BE2C (cell line): ENCODE measurements at regions not wholly inside any gene's neighbourhood (a gene's known extent, or its start where the extent isn't known, plus 50 kb on each side); places are given as distances from the start of the nearest gene placed in this dataset.

Source experiments
- DNase-seq: peaks from one replicate; pipeline ENCODE4 v3.0.0-alpha.2; 2020
- H3K27me3 ChIP-seq: fragments of 250-450 bp; sonication (Bioruptor Pico); 2 replicates; pipeline ENCODE4 v1.5.1; 2020; ENCODE audit warnings: mild to moderate bottlenecking
- H3K36me3 ChIP-seq: fragments of 250-450 bp; sonication (Bioruptor Pico); 2 replicates; pipeline ENCODE4 v1.5.1; 2020; ENCODE audit warnings: mild to moderate bottlenecking
- H3K4me1 ChIP-seq: fragments of 250-450 bp; sonication (Bioruptor Pico); 2 replicates; pipeline ENCODE4 v1.5.1; 2020
- H3K4me3 ChIP-seq: 2 replicates; pipeline ENCODE4 v1.5.1; 2011; ENCODE audit warnings: low read depth, low read length
- H3K9me3 ChIP-seq: fragments of 250-450 bp; sonication (Bioruptor Pico); 2 replicates; pipeline ENCODE4 v1.5.1; 2020
- TF ChIP-seq, protein P1 (sequence below): IDR thresholded peaks from 2 replicates; pipeline ENCODE4 v1.5.1; 2012; ENCODE audit warnings: mild to moderate bottlenecking, low read depth, low read length

DNA sequence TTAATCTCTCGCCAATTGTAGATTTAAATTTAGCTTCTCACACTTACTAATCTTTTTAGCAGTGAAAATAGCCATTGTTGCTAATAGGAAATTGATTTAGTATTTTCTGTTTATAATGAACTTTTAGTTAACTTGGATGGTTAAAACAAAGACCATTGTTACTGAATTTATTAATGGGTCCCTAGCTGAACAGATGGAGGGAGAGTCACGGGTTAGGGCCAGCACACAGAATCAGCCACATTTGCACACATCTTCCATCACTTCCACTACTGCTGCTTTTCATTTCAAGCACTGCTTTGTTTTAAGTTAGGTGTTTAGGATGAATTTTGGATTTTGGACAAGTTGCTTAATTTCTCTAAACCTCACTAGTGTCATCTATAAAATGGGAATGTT lies 125.9 kb upstream of the ADAMTSL1 start:
- no peaks in the 10 kb centered on the region for H3K36me3 ChIP-seq
- no peaks in the 10 kb centered on the region for H3K27me3 ChIP-seq
- no peaks in the 10 kb centered on the region for H3K4me1 ChIP-seq
- no peak overlapping the region for H3K4me3 ChIP-seq
- DNase-seq: no peak
- H3K9me3 ChIP-seq: no peaks in the 10 kb centered on the region
- TF ChIP-seq, protein P1, sequence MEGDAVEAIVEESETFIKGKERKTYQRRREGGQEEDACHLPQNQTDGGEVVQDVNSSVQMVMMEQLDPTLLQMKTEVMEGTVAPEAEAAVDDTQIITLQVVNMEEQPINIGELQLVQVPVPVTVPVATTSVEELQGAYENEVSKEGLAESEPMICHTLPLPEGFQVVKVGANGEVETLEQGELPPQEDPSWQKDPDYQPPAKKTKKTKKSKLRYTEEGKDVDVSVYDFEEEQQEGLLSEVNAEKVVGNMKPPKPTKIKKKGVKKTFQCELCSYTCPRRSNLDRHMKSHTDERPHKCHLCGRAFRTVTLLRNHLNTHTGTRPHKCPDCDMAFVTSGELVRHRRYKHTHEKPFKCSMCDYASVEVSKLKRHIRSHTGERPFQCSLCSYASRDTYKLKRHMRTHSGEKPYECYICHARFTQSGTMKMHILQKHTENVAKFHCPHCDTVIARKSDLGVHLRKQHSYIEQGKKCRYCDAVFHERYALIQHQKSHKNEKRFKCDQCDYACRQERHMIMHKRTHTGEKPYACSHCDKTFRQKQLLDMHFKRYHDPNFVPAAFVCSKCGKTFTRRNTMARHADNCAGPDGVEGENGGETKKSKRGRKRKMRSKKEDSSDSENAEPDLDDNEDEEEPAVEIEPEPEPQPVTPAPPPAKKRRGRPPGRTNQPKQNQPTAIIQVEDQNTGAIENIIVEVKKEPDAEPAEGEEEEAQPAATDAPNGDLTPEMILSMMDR: no peak

DNA sequence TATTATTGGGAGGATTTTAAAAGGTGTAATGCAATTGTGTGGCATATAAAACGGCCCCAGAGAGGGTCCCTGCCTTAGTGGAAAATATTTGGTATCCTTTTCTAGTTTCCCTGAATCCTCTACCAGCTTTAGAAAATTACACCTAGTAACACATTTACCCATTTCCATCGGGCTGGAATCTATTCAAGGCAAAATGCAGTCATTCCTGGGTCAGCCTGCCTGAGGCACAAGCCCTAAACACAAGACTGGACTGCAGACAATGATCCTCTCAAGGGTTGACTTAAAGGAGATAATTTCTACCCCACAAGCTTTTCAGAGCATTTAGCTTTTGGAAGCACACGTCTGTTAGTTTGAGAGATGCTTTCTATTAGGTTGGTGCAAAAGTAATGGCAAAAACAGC lies 124.4 kb upstream of the ADAMTSL1 start:
- H3K36me3 ChIP-seq: no peaks in the 10 kb centered on the region
- DNase-seq: no peak
- H3K4me1 ChIP-seq: no peaks in the 10 kb centered on the region
- H3K9me3 ChIP-seq: no peaks in the 10 kb centered on the region
- H3K27me3 ChIP-seq: no peaks in the 10 kb centered on the region
- no peak overlapping the region for H3K4me3 ChIP-seq
- TF ChIP-seq, protein P1: no peak

DNA sequence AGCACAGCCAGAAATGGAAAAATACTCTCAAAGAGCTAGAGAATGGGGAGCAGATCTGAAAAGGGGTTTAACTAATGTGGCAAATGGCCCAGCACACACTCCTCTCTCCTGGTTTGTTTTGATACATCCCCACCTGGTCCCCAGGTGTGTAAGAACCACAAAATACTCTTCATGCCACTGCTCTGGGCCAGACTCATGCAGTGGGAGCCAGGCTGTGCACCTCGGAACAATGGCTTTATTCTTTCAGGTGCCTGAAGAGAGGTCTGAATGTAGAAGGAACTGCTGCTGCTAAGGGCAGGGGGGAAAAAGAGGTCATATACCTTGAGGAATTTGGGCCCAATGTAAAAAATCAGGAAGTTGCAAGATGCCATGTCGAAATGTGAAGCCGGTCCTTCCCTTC lies 123.9 kb upstream of the ADAMTSL1 start:
- Histone ChIP-seq H3K9me3 (no peaks in the 10 kb centered on the region), H3K27me3 (no peaks in the 10 kb centered on the region), H3K36me3 (no peaks in the 10 kb centered on the region), H3K4me3 (no peak overlapping the region), H3K4me1 (no peaks in the 10 kb centered on the region)
- TF ChIP-seq, protein P1: no peak
- DNase-seq: no peak

DNA sequence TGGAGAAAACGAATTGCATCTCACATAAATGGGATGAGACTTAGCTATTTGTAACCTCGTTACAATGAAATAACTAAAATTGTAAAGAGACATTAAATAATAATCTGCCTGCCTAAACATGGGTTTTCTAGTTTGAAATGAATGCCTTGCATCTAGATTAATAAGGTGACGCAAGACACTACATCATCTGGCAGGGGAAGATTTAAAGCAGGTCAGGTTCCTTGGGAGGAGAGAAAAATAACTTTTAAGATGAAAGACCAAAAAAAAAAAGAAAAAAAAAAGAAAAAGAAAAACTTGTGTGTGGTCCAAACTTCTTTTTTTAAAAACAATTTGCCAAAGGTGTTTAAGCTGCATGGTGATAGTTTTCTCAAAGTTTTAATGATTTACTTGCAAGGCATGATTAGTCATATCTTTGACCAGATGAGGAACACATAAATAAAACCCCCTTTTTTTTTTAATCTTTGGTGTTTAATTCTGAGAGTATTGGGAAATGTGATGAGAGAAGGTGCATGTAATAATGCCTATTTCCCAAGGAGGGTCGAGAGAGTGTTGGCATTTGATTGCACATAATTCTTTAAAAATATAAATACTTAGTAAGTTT lies 122.9 kb upstream of the ADAMTSL1 start:
- no peaks in the 10 kb centered on the region for H3K9me3 ChIP-seq
- H3K27me3 ChIP-seq: no peaks in the 10 kb centered on the region
- H3K4me1 ChIP-seq: no peaks in the 10 kb centered on the region
- TF ChIP-seq, protein P1: no peak
- H3K36me3 ChIP-seq: no peaks in the 10 kb centered on the region
- H3K4me3 ChIP-seq: no peak overlapping the region
- DNase-seq: no peak

DNA sequence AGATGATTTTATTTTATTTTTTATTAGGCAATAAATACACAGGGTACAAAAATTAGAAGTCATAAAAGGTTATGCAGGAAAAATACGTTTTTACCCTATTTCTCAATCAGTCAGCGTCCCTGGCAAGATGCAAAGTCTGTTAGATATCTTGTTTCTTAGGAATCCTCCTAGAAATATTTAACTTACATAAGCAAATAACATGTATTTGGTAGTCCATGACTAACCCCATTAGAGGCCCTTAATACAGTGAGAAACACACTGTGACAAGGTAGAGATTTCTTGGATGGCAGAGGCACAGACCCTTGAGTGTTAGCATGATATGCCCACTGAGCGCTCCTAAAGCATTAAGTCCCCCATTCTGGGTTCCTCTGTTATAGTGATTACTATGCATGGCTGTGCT lies 121.2 kb upstream of the ADAMTSL1 start:
- H3K4me3 ChIP-seq: no peak overlapping the region
- H3K9me3 ChIP-seq: no peaks in the 10 kb centered on the region
- no peak for DNase-seq
- TF ChIP-seq, protein P1: no peak
- H3K27me3 ChIP-seq: no peaks in the 10 kb centered on the region
- H3K4me1 ChIP-seq: no peaks in the 10 kb centered on the region
- no peaks in the 10 kb centered on the region for H3K36me3 ChIP-seq

DNA sequence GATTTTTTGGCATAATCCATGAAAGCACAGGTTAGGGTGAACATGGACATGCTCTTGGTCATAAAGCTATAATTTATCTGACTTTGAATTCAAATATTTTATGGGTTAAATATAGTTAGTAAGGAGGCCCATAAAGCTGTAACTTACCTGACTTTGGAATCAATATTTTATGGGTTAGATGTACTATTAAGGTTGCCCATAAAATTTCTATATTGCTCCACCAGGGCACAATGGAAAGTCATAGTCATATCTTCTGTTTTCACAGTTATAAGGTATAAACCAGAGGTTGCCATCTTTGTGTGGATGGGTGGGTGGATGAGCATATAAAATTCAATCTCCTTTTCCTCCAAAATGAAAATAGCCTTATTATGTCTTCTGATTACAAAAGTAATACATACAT lies 120.5 kb upstream of the ADAMTSL1 start:
- TF ChIP-seq, protein P1: no peak
- no peak for DNase-seq

More for the DNA sequence above, 120.5 kb upstream of the ADAMTSL1 start:
- H3K4me1 ChIP-seq: no peaks in the 10 kb centered on the region
- H3K27me3 ChIP-seq: no peaks in the 10 kb centered on the region
- H3K9me3 ChIP-seq: no peaks in the 10 kb centered on the region
- H3K36me3 ChIP-seq: no peaks in the 10 kb centered on the region
- H3K4me3 ChIP-seq: no peak overlapping the region
